Kidney epithelial cell (primary cell): ENCODE measurements at regions not wholly inside any gene's neighbourhood (a gene's known extent, or its start where the extent isn't known, plus 50 kb on each side); places are given as distances from the start of the nearest gene placed in this dataset.
"Not testable (repeated sequence)": the region's sequence is repeated elsewhere in the genome, so short reads cannot be mapped to it uniquely, and the experiment has no call there.

Source experiments
- DNase-seq: peaks from one replicate; pipeline ENCODE4 v3.0.0-alpha.2; 2010; ENCODE audit warnings: low read depth
- H3K27me3 ChIP-seq: 2 replicates; pipeline ENCODE4 v1.6.0; 2011; ENCODE audit warnings: low read length; ENCODE audit not compliant: control insufficient read depth, insufficient read depth
- H3K36me3 ChIP-seq: 2 replicates; pipeline ENCODE4 v1.5.1; 2011; ENCODE audit warnings: low read length; ENCODE audit not compliant: control insufficient read depth, insufficient read depth
- H3K4me3 ChIP-seq: 2 replicates; pipeline ENCODE4 v1.5.1; 2011; ENCODE audit warnings: low read depth, mild to moderate bottlenecking, control low read depth, low read length
- TF ChIP-seq, protein P1 (sequence below): IDR thresholded peaks from 2 replicates; pipeline ENCODE4 v1.5.1; 2011; ENCODE audit warnings: mild to moderate bottlenecking, moderate library complexity, low read length, control low read depth, inconsistent platforms; ENCODE audit not compliant: insufficient read depth, poor library complexity, severe bottlenecking

DNA sequence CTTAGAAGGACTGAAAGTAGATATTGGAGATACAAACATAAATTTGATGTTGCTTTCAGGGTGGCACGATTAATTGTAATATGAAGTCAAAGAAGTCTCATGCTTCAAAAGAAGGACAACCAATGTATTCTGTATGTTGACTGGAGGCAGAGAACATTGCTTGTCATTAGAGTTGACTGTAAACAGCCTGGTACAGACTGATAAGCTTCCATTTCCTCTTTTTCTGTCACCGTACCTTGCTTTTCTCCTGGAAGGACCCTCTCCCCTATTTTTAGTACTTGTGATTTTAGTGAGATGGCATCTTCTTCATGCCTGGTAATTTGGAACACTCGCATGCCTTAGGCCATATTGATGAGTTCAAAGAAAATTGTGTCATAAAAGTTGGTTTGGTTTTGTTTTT lies 809.4 kb downstream of the PRELID2 start:
- DNase-seq: no peak
- Histone ChIP-seq H3K36me3 (no peaks in the 10 kb centered on the region), H3K4me3 (no peak overlapping the region), H3K27me3 (no peaks in the 10 kb centered on the region)
- TF ChIP-seq, protein P1, sequence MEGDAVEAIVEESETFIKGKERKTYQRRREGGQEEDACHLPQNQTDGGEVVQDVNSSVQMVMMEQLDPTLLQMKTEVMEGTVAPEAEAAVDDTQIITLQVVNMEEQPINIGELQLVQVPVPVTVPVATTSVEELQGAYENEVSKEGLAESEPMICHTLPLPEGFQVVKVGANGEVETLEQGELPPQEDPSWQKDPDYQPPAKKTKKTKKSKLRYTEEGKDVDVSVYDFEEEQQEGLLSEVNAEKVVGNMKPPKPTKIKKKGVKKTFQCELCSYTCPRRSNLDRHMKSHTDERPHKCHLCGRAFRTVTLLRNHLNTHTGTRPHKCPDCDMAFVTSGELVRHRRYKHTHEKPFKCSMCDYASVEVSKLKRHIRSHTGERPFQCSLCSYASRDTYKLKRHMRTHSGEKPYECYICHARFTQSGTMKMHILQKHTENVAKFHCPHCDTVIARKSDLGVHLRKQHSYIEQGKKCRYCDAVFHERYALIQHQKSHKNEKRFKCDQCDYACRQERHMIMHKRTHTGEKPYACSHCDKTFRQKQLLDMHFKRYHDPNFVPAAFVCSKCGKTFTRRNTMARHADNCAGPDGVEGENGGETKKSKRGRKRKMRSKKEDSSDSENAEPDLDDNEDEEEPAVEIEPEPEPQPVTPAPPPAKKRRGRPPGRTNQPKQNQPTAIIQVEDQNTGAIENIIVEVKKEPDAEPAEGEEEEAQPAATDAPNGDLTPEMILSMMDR: no peak

DNA sequence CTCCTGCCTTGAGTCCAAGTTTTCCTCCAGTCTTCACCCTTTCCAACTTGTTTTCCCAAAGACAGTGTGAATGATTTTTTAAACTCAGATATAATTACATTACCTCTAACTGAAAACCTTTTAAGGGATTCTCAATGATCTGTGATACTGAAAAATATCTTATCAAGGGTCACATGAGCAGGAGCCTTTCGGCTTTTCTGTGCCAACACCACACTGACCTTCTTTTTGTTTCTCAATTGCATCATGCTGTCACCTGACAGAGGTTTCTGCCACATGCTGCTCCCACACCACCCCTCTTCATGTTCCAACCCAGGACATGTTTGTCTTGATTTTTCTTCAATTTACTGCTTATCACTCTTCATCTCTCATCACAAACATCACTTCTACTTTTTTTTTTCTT lies 820.0 kb downstream of the PRELID2 start:
- DNase-seq: no peak
- H3K27me3 ChIP-seq: no peaks in the 10 kb centered on the region
- no peaks in the 10 kb centered on the region for H3K36me3 ChIP-seq
- no peak overlapping the region for H3K4me3 ChIP-seq
- TF ChIP-seq, protein P1: no peak

DNA sequence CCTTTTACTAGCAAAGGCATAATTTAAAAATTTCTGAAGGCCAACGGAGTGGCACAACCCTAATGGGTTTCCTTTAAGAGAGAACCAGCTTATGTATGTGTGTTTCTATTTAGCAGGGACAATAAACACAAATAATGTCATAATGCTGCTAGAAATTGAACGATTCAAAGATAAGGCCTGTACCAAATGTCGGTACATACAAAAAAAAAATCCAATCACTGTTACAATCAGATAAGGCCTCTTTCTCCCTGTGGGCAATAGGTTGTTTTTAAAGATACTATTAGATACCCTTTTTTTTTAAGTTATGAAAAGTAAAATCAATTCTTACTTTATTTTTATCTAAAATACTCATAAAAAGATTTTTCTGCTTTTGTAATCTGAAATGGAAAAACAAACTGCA lies 821.0 kb downstream of the PRELID2 start:
- TF ChIP-seq, protein P1: no peak
- no peaks in the 10 kb centered on the region for H3K27me3 ChIP-seq
- no peak for DNase-seq
- no peak overlapping the region for H3K4me3 ChIP-seq
- no peaks in the 10 kb centered on the region for H3K36me3 ChIP-seq

DNA sequence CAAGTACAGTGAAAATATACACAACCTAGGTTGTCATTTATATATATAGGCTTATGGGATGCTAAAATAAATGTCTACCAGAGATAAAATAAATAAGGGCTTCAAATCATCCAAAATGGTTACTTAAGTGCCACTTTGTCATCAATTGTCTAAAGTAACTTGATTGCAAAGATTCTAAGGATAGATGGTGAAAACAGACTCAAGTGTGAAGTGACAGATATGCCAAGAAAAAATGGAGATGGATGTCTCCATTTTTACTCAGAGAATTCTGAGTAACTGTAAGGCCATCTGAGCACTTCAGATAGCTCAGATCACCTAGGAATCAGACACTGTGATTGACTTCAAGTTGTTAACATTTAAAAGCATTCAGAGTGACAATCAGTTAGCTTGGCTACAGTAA lies 824.3 kb downstream of the PRELID2 start:
- TF ChIP-seq, protein P1: no peak
- no peak overlapping the region for H3K4me3 ChIP-seq
- H3K27me3 ChIP-seq: no peaks in the 10 kb centered on the region
- DNase-seq: no peak
- no peaks in the 10 kb centered on the region for H3K36me3 ChIP-seq

DNA sequence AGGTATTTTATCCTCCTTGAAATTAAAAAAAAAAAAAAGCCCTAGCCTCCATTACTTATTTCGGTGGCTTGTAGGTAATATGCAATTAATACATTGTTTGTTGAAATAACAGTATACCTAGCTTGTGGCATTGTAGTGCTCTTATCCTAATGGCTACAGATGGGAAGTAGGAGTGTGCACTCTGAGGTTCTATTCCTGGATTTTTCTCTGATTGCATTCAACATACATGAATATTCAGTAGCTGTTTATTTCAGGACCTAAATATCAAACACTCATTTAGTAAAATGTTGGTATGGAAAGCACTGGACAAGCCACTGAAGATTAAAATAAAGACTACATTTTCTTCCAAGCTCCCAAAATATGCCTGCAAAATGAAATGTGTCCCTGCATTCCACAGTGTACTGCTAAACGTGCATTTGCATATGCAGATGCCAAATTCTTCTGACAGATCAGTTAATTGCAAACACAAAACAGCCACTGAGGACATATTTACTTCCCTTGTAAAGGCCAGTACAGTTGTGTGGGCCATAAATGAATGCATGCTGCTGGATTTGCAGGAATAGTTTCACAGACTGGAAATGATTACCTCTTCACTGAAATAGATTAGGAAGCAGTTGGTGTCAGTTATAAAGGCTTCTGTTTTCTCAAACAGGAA lies 826.1 kb downstream of the PRELID2 start:
- Histone ChIP-seq H3K4me3 (no peak overlapping the region), H3K27me3 (no peaks in the 10 kb centered on the region), H3K36me3 (no peaks in the 10 kb centered on the region)
- TF ChIP-seq, protein P1: no peak
- no peak for DNase-seq

DNA sequence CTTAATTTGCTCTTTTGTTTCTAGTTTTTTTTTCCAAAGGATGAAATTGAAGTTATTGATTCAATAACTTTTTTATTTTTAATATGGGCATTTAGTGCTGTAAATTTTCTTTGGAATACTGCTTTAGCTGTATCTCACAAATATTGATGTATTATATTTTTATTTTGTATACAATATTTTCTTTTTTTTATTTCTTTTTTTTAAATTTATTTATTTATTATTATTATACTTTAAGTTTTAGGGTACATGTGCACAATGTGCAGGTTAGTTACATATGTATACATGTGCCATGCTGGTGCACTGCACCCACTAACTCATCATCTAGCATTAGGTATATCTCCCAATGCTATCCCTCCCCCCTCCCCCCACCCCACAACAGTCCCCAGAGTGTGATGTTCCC lies 823.7 kb downstream of the KCTD16 start:
- not testable (repeated sequence) for H3K36me3 ChIP-seq

More for the DNA sequence above, 823.7 kb downstream of the KCTD16 start:
- not testable (repeated sequence) for DNase-seq, H3K27me3 ChIP-seq, H3K4me3 ChIP-seq
